ENCODE measurements at regions not wholly inside any gene's neighbourhood (a gene's known extent, or its start where the extent isn't known, plus 50 kb on each side); places are given as distances from the start of the nearest gene placed in this dataset.
"Not testable (repeated sequence)": the region's sequence is repeated elsewhere in the genome, so short reads cannot be mapped to it uniquely, and the experiment has no call there.

- DNase-seq (ENCODE audit: low read depth) = not testable (repeated sequence)
Observed at GRCh38 chr5:71822065-71822464, 103.0 kb downstream of the CARTPT start.

- no peak for DNase-seq (ENCODE audit: low read depth)
Observed at GRCh38 chr5:71825992-71826391, 106.9 kb downstream of the CARTPT start.

GRCh38 chr5:71828291-71829040 is 109.4 kb downstream of the CARTPT start:
- no peak for DNase-seq (ENCODE audit: low read depth)

- no peak for DNase-seq (ENCODE audit: low read depth)
Observed at GRCh38 chr5:71829206-71829605, 110.1 kb downstream of the CARTPT start.

GRCh38 chr5:71830681-71831539 is 111.8 kb downstream of the CARTPT start:
- no peak for DNase-seq (ENCODE audit: low read depth)

- no peak for DNase-seq (ENCODE audit: low read depth)
Observed at GRCh38 chr5:71832812-71833715, 114.0 kb downstream of the CARTPT start.

GRCh38 chr5:71834601-71835000 is 115.5 kb downstream of the CARTPT start:
- no peak for DNase-seq (ENCODE audit: low read depth)

GRCh38 chr5:71836084-71836483 is 117.0 kb downstream of the CARTPT start:
- no peak for DNase-seq (ENCODE audit: low read depth)

GRCh38 chr5:71836559-71837112 is 117.6 kb downstream of the CARTPT start:
- DNase-seq (ENCODE audit: low read depth) = no peak

- no peak for DNase-seq (ENCODE audit: low read depth)
Observed at GRCh38 chr5:71838286-71838685, 119.2 kb downstream of the CARTPT start.

- no peak for DNase-seq (ENCODE audit: low read depth)
Observed at GRCh38 chr5:71839096-71839884, 120.2 kb downstream of the CARTPT start.

GRCh38 chr5:71841107-71841506 is 122.0 kb downstream of the CARTPT start:
- DNase-seq (ENCODE audit: low read depth) = no peak

- DNase-seq (ENCODE audit: low read depth) = no peak
Observed at GRCh38 chr5:71843111-71843510, 124.0 kb downstream of the CARTPT start.

- DNase-seq (ENCODE audit: low read depth) = no peak
Observed at GRCh38 chr5:71844862-71845261, 125.8 kb downstream of the CARTPT start.

GRCh38 chr5:71859515-71859914 is 140.4 kb downstream of the CARTPT start:
- DNase-seq (ENCODE audit: low read depth) = no peak

GRCh38 chr5:71860048-71860447 is 141.0 kb downstream of the CARTPT start:
- no peak for DNase-seq (ENCODE audit: low read depth)

- no peak for DNase-seq (ENCODE audit: low read depth)
Observed at GRCh38 chr5:71861682-71862081, 142.6 kb downstream of the CARTPT start.

GRCh38 chr5:71862087-71862486 is 143.0 kb downstream of the CARTPT start:
- DNase-seq (ENCODE audit: low read depth) = no peak

- DNase-seq (ENCODE audit: low read depth) = no peak
Observed at GRCh38 chr5:71862507-71863060, 143.5 kb downstream of the CARTPT start.

- DNase-seq (ENCODE audit: low read depth) = no peak
Observed at GRCh38 chr5:71864730-71865601, 145.9 kb downstream of the CARTPT start.
